HG03457 (cell line): ENCODE measurements at regions not wholly inside any gene's neighbourhood (a gene's known extent, or its start where the extent isn't known, plus 50 kb on each side); places are given as distances from the start of the nearest gene placed in this dataset.

Experiments used
- ATAC-seq: cut with Tn5 transposase; IDR thresholded peaks from one replicate; pipeline ENCODE4 v1.9.1; 2021; ENCODE audit warnings: moderate number of reproducible peaks; ENCODE audit not compliant: unreplicated experiment

DNA sequence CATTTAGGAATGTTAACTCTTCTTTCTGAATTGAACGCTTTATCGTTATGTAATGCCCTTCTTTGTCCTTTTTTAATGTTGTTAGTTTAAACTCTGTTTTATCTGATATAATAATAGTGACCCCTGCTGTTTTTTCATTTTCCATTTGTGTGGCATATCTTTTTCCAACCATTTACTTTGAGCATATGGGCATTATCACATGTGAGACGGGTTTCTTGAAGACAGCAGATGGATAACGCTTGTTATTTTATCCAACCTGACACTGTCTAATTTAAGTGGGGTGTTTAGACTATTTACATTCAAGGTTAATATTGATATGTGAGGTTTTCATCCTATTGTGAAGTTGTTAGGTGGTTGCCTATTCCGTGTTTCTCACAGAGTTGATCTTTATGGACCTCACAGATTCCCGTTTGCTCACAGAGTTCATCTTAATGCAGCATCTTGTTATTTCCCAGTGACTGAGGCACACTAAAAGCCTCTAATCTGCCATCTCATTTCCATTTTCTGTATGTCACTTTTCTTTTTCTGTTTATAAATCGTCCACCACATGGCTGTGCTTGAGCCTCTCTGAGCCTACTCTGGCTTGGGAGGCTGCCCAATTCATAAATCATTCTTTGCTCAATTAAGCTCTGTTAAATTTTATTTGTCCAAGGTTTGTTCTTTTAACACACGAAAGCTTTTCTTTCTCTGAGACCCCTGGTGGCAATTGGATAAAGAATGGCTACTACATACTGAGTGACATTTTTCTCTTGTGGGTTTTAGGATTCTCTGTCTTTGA lies 286.2 kb downstream of the HTR7 start:
- no peak for ATAC-seq

DNA sequence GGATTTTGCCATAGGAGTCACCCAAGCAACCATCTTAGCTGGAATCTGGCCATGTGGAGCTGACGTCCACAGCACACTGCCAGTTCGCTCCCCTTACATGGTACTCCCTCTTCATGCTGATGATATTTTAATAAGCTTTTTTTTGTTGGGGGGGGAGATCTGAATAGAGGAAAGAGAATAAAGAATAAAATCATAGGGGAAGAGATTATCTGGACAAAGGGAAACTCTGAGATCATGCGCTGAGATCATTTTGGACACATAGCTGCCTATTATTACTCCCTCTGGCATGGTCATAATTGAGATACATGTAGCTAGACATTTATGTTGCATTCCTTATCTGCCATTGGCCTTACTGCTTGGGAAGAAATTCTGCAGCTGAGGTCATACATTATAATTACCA lies 282.7 kb downstream of the HTR7 start:
- ATAC-seq: no peak

GRCh38 chr10:90577569-90577968 lies 280.3 kb downstream of the HTR7 start:
- no peak for ATAC-seq

- no peak for ATAC-seq
Observed at GRCh38 chr10:90579602-90580242, 278.1 kb downstream of the HTR7 start.

GRCh38 chr10:90583416-90583815 lies 274.4 kb downstream of the HTR7 start:
- no peak for ATAC-seq

GRCh38 chr10:90587081-90587491 lies 270.8 kb downstream of the HTR7 start:
- no peak for ATAC-seq

DNA sequence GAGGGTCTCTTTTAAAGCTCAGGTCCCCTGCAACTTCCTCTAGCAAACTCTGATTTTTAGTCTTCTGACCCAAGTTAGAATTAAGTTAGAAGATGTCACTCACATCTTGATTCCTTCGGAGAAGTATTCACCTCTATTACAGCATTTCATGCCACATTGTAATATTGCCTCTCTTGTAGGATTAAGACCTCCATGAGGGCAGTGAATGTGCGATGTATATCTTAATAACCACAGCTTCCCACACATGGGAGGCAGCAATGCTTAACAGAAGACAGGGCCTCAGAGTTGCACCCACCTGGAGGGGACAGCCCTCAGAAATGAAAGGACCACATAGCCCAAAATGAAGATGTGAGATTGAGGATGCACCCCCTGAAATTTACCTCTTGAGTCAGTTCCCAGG lies 270.3 kb downstream of the HTR7 start:
- no peak for ATAC-seq

DNA sequence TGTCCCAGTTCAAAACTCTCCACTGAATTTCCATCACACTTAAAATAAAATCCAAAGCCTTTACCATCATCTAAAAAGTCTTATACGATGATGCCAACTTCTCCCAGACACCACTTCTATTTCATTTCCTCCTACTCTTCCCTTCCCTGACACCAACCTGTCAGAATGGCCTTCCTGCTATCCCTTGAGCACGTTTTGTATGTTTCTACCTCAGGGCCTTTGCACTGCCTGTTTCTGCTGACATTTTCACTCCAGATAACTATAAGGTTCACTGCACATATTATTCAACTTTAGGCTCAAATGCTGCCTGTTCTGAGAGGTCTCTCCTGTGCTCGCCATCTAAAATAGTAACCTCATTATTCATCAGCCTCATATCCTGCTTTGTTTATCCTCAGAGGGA lies 269.6 kb downstream of the HTR7 start:
- no peak for ATAC-seq

GRCh38 chr10:90589825-90590224 lies 268.0 kb downstream of the HTR7 start:
- ATAC-seq: no peak

DNA sequence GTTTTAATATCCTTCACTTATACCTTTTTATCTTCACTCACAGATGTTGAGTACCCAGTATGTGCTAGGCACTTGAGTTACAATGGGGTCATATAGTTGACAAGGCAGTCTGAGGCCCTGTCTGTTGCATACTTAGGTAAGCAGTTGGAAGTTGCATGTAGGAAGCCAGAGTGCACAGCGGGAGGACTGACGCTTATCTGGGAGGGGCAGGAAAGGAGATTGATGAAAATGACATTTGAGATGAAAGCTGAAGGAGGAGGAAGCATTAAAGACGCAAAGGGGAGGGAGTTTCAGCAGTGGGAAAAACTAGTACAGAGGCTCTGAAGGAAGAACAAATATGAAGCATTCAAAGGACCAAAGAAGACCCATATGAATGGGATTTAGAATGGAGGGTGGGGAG lies 266.2 kb downstream of the HTR7 start:
- ATAC-seq: no peak

- ATAC-seq: no peak
Observed at GRCh38 chr10:90592638-90593302, 265.1 kb downstream of the HTR7 start.

- no peak for ATAC-seq
Observed at GRCh38 chr10:90598513-90598912, 259.3 kb downstream of the HTR7 start.

GRCh38 chr10:90602862-90603610 lies 254.8 kb downstream of the HTR7 start:
- no peak for ATAC-seq

- no peak for ATAC-seq
Observed at GRCh38 chr10:90604636-90605035, 253.2 kb downstream of the HTR7 start.

GRCh38 chr10:90605506-90605905 lies 252.3 kb downstream of the HTR7 start:
- no peak for ATAC-seq

GRCh38 chr10:90612276-90612675 lies 245.6 kb downstream of the HTR7 start:
- ATAC-seq: no peak

- ATAC-seq: no peak
Observed at GRCh38 chr10:90614631-90615030, 243.2 kb downstream of the HTR7 start.

GRCh38 chr10:90621577-90621976 lies 236.3 kb downstream of the HTR7 start:
- no peak for ATAC-seq

DNA sequence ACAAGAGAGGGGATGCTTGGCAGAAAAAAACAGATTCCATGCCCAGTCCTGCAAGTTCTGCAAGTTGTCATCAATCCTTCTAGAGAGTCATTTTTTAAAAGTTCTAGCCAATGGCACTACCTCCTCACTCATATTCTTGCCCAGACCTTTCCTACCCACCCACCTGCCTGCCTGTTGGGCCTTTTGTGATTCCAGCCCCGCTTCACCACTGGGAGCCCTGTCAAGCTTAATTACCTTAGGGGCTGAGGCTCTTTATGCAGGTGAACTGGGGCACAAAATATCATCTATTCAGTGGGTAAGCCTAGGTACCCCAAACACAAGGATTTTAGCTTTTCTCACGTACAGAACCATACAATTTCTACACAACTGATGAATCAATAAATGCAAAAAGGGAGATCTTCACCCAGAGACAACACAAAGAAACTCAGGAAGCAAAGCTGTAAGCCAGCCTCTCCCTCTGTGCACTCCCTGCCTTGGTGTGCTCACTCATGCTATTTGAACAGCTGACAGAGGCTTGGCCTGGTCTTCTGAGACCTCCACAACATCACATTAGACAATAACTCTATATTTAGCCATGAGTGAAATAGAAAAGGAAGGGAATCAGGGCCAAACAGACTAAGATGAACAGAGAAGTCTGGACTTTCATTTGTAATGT lies 222.6 kb downstream of the HTR7 start:
- ATAC-seq: no peak

GRCh38 chr10:90640756-90641155 lies 217.1 kb downstream of the HTR7 start:
- no peak for ATAC-seq

- ATAC-seq: no peak
Observed at GRCh38 chr10:90641731-90642130, 216.1 kb downstream of the HTR7 start.
